HEK293T (cell line): ENCODE measurements at regions not wholly inside any gene's neighbourhood (a gene's known extent, or its start where the extent isn't known, plus 50 kb on each side); places are given as distances from the start of the nearest gene placed in this dataset.

Experiments
- CTCF ChIA-PET: fragments of 350-600 bp; formaldehyde crosslinking; extraction: SDS; loops from one replicate; lab custom pipeline; 2021; ENCODE audit warnings: antibody characterized with exemption, inconsistent platforms; lab: Yijun Ruan, JAX
- POLR2A ChIA-PET: fragments of 350-600 bp; formaldehyde crosslinking; extraction: SDS; loops from one replicate; lab custom pipeline; 2020; ENCODE audit warnings: antibody characterized with exemption, inconsistent platforms; lab: Yijun Ruan, JAX
- DNase-seq: peaks from one replicate; pipeline ENCODE4 v3.0.0; 2012; ENCODE audit warnings: mixed read lengths; ENCODE audit errors: extremely low spot score
- ARNT ChIP-seq: fragments of 450-650 bp; IDR thresholded peaks from 2 replicates; pipeline ENCODE4 v1.6.1; 2017; ENCODE audit warnings: mild to moderate bottlenecking
- BHLHE40 ChIP-seq: fragments of 450-650 bp; IDR thresholded peaks from 2 replicates; pipeline ENCODE4 v1.6.1; 2016; ENCODE audit warnings: mild to moderate bottlenecking, moderate library complexity, borderline replicate concordance
- CTBP1 ChIP-seq: fragments of 450-650 bp; IDR thresholded peaks from 2 replicates; pipeline ENCODE4 v1.6.1; 2016; ENCODE audit warnings: borderline replicate concordance
- ELF4 ChIP-seq: fragments of 450-650 bp; IDR thresholded peaks from 2 replicates; pipeline ENCODE4 v1.6.1; 2017; ENCODE audit warnings: antibody characterized with exemption
- FOXA1 ChIP-seq: fragments of 450-650 bp; IDR thresholded peaks from 2 replicates; pipeline ENCODE4 v1.6.1; 2016; ENCODE audit warnings: mild to moderate bottlenecking
- FOXK2 ChIP-seq: fragments of 450-650 bp; IDR thresholded peaks from 2 replicates; pipeline ENCODE4 v1.6.1; 2016; ENCODE audit warnings: mild to moderate bottlenecking
- FOXM1 ChIP-seq: fragments of 450-650 bp; IDR thresholded peaks from 2 replicates; pipeline ENCODE4 v1.6.1; 2017; ENCODE audit warnings: mild to moderate bottlenecking, borderline replicate concordance
- HDGF ChIP-seq: fragments of 450-650 bp; IDR thresholded peaks from 2 replicates; pipeline ENCODE4 v1.6.1; 2017; ENCODE audit warnings: antibody characterized with exemption, borderline replicate concordance
- L3MBTL2 ChIP-seq: fragments of 450-650 bp; conservative IDR thresholded peaks from 2 replicates; pipeline ENCODE4 v1.6.1; 2016; ENCODE audit warnings: mild to moderate bottlenecking
- LEF1 ChIP-seq: fragments of 450-650 bp; IDR thresholded peaks from 2 replicates; pipeline ENCODE4 v1.6.1; 2017; ENCODE audit warnings: mild to moderate bottlenecking, borderline replicate concordance
- NFRKB ChIP-seq: fragments of 450-650 bp; IDR thresholded peaks from 2 replicates; pipeline ENCODE4 v1.6.1; 2016; ENCODE audit warnings: mild to moderate bottlenecking, moderate library complexity
- SP1 ChIP-seq: fragments of 450-650 bp; IDR thresholded peaks from 2 replicates; pipeline ENCODE4 v1.6.1; 2017
- SUZ12 ChIP-seq: fragments of 450-650 bp; IDR thresholded peaks from 2 replicates; pipeline ENCODE4 v1.6.1; 2016; ENCODE audit warnings: mild to moderate bottlenecking
- TARDBP ChIP-seq: fragments of 450-650 bp; IDR thresholded peaks from 2 replicates; pipeline ENCODE4 v1.6.1; 2016
- ZNF384 ChIP-seq: fragments of 450-650 bp; IDR thresholded peaks from 2 replicates; pipeline ENCODE4 v1.6.1; 2016
- TF ChIP-seq, protein P1 (sequence below): fragments of 450-650 bp; IDR thresholded peaks from 2 replicates; pipeline ENCODE4 v1.6.1; 2016

DNA sequence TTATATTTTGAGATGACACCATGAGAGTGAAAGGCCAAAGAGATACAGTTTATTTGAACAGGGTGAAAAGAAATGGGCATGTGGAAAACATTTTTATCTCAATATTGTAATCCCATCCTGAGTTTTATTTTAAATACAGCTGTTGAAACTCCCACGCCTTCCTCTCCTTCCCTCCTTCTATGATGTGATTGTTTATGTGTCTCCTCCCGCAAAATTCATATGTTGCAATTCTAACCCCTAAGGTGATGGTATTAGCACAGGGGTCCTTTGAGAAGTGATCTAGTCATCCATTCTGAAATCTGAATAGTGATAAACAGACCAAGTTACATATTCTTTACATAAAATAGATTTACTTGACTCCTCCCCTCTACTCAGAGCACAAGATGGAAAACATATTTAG lies 1275.4 kb upstream of the C9orf72 start:
- TF ChIP-seq BHLHE40 (no peak), FOXA1 (no peak), ARNT (no peak), TARDBP (no peak), FOXM1 (no peak), SUZ12 (no peak), NFRKB (no peak), HDGF (no peak), ELF4 (no peak), L3MBTL2 (no peak), FOXK2 (no peak), LEF1 (no peak), SP1 (no peak), ZNF384 (no peak), CTBP1 (no peak)
- TF ChIP-seq, protein P1, sequence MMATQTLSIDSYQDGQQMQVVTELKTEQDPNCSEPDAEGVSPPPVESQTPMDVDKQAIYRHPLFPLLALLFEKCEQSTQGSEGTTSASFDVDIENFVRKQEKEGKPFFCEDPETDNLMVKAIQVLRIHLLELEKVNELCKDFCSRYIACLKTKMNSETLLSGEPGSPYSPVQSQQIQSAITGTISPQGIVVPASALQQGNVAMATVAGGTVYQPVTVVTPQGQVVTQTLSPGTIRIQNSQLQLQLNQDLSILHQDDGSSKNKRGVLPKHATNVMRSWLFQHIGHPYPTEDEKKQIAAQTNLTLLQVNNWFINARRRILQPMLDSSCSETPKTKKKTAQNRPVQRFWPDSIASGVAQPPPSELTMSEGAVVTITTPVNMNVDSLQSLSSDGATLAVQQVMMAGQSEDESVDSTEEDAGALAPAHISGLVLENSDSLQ, result no peak
- no peak for DNase-seq
- ChIA-PET CTCF (no interaction called here), POLR2A (no interaction called here)

DNA sequence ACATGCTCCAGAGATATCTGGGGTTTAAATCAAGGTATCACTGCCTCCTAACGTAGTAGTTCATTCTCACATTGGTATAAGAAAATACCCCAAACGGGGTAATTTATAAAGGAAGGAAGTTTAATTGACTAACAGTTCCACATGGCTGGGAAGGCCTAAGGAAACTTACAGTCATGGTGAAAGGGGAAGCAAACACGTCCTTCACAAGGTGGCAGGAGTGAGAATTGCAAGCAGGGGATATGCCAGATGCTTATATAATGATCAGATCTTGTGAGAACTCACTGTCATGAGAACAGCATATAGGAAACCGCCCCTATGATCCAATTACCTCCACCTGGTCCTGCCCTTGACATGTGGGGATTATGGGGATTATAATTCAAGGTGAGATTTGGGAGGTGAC lies 1280.2 kb upstream of the C9orf72 start:
- ChIA-PET POLR2A (no interaction called here), CTCF (no interaction called here)
- no peak for DNase-seq
- TF ChIP-seq TARDBP (no peak), LEF1 (no peak), HDGF (no peak), SP1 (no peak), ELF4 (no peak), CTBP1 (no peak), ZNF384 (no peak), FOXM1 (no peak), ARNT (no peak), FOXK2 (no peak), NFRKB (no peak), SUZ12 (no peak), BHLHE40 (no peak)
- TF ChIP-seq, protein P1, result no peak

GRCh38 chr9:28866951-28867350 lies 1293.7 kb upstream of the C9orf72 start:
- TF ChIP-seq, protein P1, result no peak
- TF ChIP-seq L3MBTL2 (no peak), SP1 (no peak), SUZ12 (no peak), ARNT (no peak), ELF4 (no peak), CTBP1 (no peak), FOXM1 (no peak), FOXA1 (no peak), NFRKB (no peak)
- CTCF ChIA-PET, result interaction anchor here (0.6 kb wide), 1 partner anchor 755 kb away, joined by 4 read pairs; no protein-coding TSS in a partner anchor
- DNase-seq, result no peak
- POLR2A ChIA-PET, result no interaction called here

DNA sequence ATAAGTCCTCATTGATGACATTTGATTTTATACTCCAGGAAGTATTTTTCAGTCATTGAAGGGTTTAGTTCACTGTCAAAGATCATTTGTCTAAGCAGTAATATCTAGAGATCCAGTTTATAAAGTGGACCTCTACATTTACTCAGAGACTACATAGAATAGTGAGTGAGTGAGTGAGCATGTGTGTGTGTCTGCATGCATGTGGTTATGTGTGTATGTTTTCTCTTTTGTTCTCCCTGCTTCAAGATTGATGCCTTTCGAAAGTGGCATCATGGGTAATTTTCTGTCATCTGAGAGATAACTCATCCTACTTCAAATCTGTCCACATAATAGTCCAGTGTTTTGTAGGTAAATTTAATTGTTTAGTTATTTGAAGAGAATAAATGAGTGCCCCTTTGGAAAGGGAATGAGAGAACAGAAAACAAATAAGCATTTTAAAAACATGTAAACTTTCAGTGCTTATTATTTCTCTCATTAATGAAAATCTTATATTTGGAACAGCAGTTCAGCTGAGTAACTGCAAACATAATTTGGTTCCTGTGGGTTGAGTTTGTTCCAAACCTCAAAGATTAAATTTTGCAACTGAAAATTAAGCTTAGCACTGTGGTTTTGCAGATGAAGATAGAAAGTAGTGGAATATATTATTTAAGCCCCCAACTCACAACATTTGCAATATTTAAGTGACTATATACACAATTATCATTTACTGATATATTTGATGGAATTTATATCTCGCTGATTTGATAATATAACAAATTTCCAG lies 1295.1 kb upstream of the C9orf72 start:
- CTCF ChIA-PET, result no interaction called here
- DNase-seq, result no peak
- POLR2A ChIA-PET, result no interaction called here

DNA sequence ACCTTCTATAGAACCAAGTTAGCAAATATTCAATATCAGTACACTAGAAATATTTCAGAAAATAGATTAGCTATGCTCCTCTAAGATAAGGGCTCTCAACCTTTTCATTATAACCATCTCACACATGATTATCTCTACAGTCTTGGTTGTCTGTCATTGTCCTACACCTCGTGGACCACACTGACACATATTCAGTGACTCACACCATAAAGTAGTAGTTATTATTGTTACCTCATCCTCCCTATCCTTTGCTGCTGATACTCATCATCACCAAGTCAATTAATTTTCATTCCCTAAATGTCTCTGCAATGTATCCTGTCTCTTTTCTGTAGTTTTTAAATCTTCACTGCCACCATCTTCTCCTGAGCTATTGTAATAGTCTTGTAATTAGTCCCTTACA lies 1309.2 kb upstream of the C9orf72 start:
- ChIA-PET CTCF (no interaction called here), POLR2A (no interaction called here)
- TF ChIP-seq ELF4, result no peak
- TF ChIP-seq, protein P1, result no peak
- DNase-seq, result no peak

More for the DNA sequence above, 1295.1 kb upstream of the C9orf72 start:
- TF ChIP-seq ELF4 (no peak), FOXA1 (no peak), LEF1 (no peak), SP1 (no peak), NFRKB (no peak), FOXM1 (no peak), ZNF384 (no peak), HDGF (no peak), L3MBTL2 (no peak), SUZ12 (no peak)
- TF ChIP-seq, protein P1, result no peak
